HS-27A (cell line): ENCODE measurements at regions not wholly inside any gene's neighbourhood (a gene's known extent, or its start where the extent isn't known, plus 50 kb on each side); places are given as distances from the start of the nearest gene placed in this dataset.

ENCODE experiments used
- DNase-seq: peaks from one replicate; pipeline ENCODE4 v3.0.0-alpha.2; 2012; ENCODE audit warnings: low read depth, missing footprints

DNA sequence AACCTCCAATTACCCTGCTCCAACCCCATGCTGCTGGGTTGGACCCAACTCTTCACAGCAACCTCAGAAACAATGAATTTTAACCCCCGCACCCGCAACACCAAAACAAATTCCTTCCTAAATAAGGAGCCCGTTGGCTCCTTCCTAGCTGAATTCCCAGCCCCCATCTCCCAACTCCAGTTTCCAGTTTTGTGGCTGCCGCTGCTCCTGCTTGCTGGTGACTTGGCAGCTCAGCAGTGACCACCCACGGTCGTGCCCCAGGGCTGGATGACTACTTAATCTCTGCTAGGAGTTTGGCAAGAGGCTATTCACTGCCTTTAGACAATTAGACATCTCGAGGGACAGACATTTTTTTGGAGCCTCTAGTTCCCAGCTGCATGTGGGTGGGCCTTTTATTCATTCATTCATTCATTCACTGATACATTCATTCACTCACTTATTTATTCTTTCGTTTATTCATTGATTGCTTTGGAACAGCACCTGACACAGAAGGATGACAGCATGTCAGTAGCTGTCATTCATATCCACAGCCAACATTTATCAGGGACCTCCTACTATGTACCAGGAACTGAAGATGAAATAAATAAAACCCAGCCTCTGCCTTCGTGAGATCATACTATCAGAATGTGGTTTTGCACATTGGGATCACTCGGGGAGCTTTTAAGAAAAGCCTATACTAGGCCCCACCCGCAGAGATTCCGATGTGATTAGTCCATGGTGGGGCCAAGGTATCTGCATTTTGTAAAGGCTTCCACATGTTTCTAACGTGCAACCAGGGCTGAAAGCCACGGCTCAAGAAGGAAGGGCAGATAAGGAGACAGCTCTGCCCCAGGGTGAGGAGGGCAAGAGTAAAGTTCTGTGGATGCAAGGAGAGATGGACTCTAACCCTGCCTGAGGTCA is 256.5 kb downstream of the SHQ1 start:
- peak; percentile 47 for DNase-seq

- DNase-seq = no peak
Measured at GRCh38 chr3:72590732-72591221, 257.5 kb downstream of the SHQ1 start.

DNA sequence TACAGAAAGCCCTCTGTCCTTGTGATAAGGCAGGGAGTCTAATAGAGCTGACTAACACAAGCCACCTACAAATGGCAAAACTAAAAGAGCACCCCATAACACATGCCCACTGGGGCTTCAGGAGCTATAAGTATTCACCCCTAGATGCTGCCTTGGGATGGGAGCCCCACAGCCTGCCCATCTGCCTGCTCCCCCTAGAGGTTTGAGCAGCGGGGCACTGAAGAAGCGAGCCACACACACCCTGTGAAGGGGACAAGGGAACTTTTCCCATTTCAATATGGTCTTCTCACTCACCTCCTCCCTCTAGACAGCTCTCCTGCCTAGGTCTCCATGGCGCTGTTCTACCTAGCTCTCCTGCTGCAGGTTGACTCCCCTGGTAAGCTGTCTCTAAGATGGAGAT is 261.0 kb downstream of the SHQ1 start:
- DNase-seq = no peak

DNA sequence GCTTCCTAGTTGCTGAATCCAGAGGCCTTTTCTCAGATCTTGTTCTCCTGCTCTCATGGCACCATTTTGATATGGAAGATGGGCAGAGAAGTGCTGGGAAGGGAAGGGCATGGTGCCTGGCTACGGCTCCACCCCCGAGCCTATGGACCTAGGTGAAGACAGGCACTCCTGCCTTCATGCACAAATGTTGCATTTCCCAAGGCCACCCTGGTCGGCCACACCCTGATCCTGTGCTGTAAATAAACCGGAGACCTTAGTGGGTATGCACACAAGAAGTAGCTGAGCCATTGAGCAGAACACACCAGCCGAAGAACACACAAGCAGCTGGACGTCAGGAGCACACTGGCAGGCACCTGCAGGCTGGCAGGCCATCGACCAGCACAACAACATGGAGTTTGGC is 261.6 kb downstream of the SHQ1 start:
- DNase-seq = no peak

DNA sequence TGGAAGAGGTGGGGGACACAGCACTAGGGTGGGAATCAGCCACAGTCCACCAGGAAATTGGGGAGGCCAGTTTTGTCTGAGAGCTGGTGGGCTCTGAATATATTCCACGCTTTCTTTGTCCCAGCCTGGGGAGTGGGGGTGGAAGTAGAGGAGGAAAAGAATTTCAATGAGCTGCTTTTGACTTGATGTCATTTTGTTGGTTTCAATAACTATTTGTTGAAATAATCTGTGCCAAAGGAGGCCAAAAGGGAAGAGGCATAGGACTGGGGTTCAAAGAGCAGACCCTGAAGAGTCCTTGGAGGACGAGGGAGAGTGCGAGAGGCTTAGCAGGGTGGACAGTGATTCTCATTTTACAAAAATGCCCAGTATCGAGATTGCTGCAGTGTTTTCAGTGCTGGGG is 262.3 kb downstream of the SHQ1 start:
- no peak for DNase-seq

DNA sequence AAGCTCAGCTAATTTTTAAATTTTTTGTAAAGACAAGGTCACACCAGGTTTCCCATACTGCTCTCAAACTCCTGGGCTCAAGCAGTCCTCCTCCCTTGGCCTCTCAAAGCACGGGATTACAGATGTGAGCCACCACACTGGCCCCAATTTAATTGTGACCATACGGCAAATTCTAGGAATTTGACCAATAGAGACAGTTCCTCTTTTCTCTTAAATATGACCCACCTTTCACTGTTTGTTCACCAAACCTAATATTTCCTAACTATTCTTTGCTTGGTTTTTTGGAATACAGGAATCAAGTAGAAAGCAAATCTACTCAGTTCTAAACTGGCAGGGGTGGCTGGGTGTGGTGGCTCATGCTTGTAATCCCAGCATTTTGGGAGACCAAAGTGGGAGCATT is 264.0 kb downstream of the SHQ1 start:
- no peak for DNase-seq

DNA sequence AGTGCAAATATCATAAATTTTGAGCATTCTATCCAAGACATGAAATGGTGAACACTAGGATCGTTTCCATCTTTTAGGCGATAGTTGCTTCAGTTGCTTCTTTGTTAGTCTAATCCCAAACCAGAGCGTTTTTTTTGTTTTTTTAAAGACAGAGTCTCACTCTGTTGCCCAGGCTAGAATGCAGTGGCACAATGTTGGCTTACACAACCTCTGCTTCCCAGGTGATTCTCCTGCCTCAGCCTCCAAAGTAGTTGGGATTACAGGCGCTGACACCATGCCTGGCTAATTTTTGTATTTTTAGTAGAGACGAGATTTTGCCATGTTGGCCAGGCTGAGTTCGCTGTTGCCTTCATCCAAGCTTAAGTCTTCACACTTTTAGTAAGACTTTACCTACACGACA is 265.3 kb downstream of the SHQ1 start:
- no peak for DNase-seq

DNA sequence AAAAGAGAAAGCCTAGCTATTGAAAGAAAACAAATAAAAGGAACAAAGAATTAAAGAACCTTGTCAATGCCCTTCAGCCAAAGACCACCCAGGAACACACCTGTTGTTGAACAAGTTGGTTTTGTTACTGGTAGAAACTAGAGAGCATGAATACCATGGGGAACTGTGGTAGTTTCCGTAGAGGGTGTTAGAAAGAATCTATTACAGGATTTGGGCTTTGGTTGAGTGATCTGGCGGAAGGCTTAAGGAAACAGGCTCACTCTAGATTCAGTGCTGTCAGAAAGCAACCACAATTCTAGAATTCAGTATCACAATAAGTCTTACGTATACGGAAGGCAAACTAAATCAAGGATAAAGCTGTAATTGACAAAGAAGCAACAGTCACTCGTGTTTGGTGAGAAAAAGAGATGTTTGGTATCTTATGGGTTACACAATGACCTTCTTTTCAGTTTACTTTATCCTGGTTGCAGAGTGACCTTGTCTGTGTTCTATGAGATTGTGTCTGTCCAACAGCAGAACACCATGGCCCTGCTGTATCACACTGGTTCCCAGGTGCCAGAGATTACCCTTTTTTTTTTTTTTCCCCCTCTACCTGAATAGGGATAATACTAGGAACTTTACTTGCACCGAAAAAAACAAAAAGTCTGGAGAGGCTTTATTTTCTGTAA is 265.9 kb downstream of the SHQ1 start:
- DNase-seq = no peak

DNA sequence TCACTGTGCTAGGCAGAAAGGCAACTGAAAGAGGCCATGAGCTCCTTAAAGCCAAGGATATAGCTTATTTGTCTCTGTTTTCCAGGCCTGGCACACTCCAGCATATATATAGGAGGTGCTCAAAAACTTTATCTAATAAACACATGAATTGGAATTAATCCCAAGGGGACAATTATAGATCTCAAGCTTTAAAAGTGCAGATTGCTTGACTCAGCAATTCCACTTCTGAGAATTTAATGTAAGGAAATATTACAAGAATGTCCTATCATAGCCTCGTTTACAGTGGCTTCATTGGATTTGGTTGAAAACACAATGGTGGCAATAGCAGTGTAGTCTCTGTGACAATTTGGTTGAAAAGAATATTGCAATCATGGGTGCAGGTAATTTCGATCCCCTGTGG is 267.3 kb downstream of the SHQ1 start:
- no peak for DNase-seq

GRCh38 chr3:72580246-72580756 is 267.9 kb downstream of the SHQ1 start:
- DNase-seq = no peak

- no peak for DNase-seq
Measured at GRCh38 chr3:72579581-72580245, 268.5 kb downstream of the SHQ1 start.

GRCh38 chr3:72579191-72579580 is 269.1 kb downstream of the SHQ1 start:
- no peak for DNase-seq

GRCh38 chr3:72577190-72577589 is 271.1 kb downstream of the SHQ1 start:
- no peak for DNase-seq

GRCh38 chr3:72576563-72576962 is 271.7 kb downstream of the SHQ1 start:
- DNase-seq = no peak

DNA sequence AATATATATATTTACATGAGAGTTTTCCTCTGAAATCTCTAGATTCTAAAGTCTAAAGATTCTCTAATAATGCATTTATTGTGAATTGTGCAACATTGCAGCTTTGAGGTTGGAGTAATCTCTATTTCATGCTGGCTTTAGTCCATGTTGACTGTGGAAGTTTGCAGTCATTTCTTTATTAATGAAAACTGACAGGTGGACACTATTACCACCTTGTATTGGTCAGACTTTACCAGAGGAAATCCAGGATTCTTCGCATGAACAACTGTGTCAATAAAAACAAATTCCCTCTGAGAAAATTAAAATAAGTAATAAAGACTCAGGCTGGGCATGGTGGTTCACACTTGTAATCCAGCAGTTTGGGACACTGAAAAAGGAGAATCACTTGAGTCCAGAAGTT is 274.1 kb downstream of the SHQ1 start:
- no peak for DNase-seq

DNA sequence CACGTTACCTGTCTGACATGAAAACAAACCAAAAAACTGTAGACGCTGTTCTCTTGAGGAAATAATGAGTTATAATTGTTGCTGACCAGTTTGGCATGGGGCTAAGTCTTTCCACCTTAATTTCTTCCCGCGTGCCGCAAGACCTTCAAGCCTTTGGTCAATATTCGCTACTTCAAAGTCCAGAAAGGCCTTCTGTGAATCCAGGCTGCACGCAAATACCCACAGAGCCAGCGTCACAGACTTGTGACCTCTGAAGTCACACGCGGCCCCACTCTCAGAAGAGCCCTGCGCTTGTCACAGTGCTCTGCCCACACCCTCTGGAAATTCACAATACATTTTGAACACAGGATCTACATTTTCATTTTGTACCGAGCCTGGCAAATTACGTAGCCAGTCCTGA is 275.2 kb downstream of the SHQ1 start:
- DNase-seq = no peak

DNA sequence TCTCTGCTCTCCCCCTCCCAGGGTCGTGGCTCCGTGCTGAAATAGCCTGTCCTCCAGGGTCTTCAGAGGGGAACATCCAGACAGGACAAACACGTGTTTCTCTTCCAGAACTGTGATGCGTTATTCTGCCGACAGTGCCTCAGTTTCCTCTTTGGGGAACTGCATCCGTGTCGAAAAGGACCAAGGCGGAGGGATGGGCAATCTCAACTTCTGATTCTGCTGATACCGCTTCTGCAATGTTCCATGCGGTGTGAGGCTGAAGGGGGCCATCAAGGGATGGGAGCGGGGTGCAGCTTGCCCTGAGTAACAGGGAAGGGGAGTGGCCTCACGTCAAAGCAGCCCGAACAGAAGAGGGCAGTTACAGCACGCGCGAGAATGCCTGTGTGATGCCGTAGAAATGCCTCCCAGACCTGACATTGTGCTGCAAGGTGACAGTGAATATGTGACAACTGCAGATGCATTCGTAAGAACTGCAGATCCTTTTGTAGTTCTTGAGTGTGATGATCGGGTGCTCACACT is 275.7 kb downstream of the SHQ1 start:
- DNase-seq = no peak

- no peak for DNase-seq
Measured at GRCh38 chr3:72571638-72572114, 276.6 kb downstream of the SHQ1 start.

GRCh38 chr3:72571052-72571451 is 277.2 kb downstream of the SHQ1 start:
- no peak for DNase-seq

GRCh38 chr3:72569754-72570440 is 278.3 kb downstream of the SHQ1 start:
- no peak for DNase-seq

- DNase-seq = no peak
Measured at GRCh38 chr3:72568083-72568482, 280.2 kb downstream of the SHQ1 start.

GRCh38 chr3:72567474-72567873 is 280.8 kb downstream of the SHQ1 start:
- no peak for DNase-seq
